ENCODE measurements at regions not wholly inside any gene's neighbourhood (a gene's known extent, or its start where the extent isn't known, plus 50 kb on each side); places are given as distances from the start of the nearest gene placed in this dataset.

GRCh38 chr9:80883826-80884579, 805.3 kb downstream of the TLE1 start:
- no peaks in the 10 kb centered on the region for H3K9me3 Mint-ChIP-seq (ENCODE audit: low read depth)
- no peak for TF ChIP-seq CTCF (IDR thresholded peaks at IDR 0.05)

GRCh38 chr9:80883426-80883825, 805.9 kb downstream of the TLE1 start:
- no peaks in the 10 kb centered on the region for H3K9me3 Mint-ChIP-seq (ENCODE audit: low read depth)
- H3K4me1 Mint-ChIP-seq (ENCODE audit: low read depth), result peaks cover 4% of the 10 kb centered on the region
- H3K27me3 Mint-ChIP-seq (ENCODE audit: low read depth), result no peaks in the 10 kb centered on the region
- no peak overlapping the region for H3K4me3 Mint-ChIP-seq (ENCODE audit: unreplicated experiment)
- no peaks in the 10 kb centered on the region for H3K36me3 Mint-ChIP-seq (ENCODE audit: low read depth)
- DNase-seq (ENCODE audit: low spot score), result no peak
- TF ChIP-seq CTCF (IDR thresholded peaks at IDR 0.05), result no peak
- no peak overlapping the region for H3K27ac Mint-ChIP-seq (ENCODE audit: unreplicated experiment)

More at GRCh38 chr9:80883826-80884579, 805.3 kb downstream of the TLE1 start:
- H3K36me3 Mint-ChIP-seq (ENCODE audit: low read depth), result no peaks in the 10 kb centered on the region
- no peaks in the 10 kb centered on the region for H3K27me3 Mint-ChIP-seq (ENCODE audit: low read depth)
- H3K4me1 Mint-ChIP-seq (ENCODE audit: low read depth), result peaks cover 4% of the 10 kb centered on the region
- no peak overlapping the region for H3K4me3 Mint-ChIP-seq (ENCODE audit: unreplicated experiment)
- H3K27ac Mint-ChIP-seq (ENCODE audit: unreplicated experiment), result no peak overlapping the region
- no peak for DNase-seq (ENCODE audit: low spot score)

- H3K27me3 Mint-ChIP-seq (ENCODE audit: low read depth), result no peaks in the 10 kb centered on the region
- H3K4me1 Mint-ChIP-seq (ENCODE audit: low read depth), result peaks cover 4% of the 10 kb centered on the region
- no peaks in the 10 kb centered on the region for H3K36me3 Mint-ChIP-seq (ENCODE audit: low read depth)
- no peak for DNase-seq (ENCODE audit: low spot score)
- H3K9me3 Mint-ChIP-seq (ENCODE audit: low read depth), result no peaks in the 10 kb centered on the region
- H3K27ac Mint-ChIP-seq (ENCODE audit: unreplicated experiment), result no peak overlapping the region
- H3K4me3 Mint-ChIP-seq (ENCODE audit: unreplicated experiment), result no peak overlapping the region
- TF ChIP-seq CTCF (IDR thresholded peaks at IDR 0.05), result no peak
These were observed 807.4 kb downstream of the TLE1 start for GRCh38 chr9:80881940-80882339.

GRCh38 chr9:80881320-80881719, 808.0 kb downstream of the TLE1 start:
- no peaks in the 10 kb centered on the region for H3K36me3 Mint-ChIP-seq (ENCODE audit: low read depth)
- no peak overlapping the region for H3K27ac Mint-ChIP-seq (ENCODE audit: unreplicated experiment)
- DNase-seq (ENCODE audit: low spot score), result no peak
- no peaks in the 10 kb centered on the region for H3K27me3 Mint-ChIP-seq (ENCODE audit: low read depth)
- H3K9me3 Mint-ChIP-seq (ENCODE audit: low read depth), result peaks cover 3% of the 10 kb centered on the region
- no peak for TF ChIP-seq CTCF (IDR thresholded peaks at IDR 0.05)
- peaks cover 4% of the 10 kb centered on the region for H3K4me1 Mint-ChIP-seq (ENCODE audit: low read depth)
- no peak overlapping the region for H3K4me3 Mint-ChIP-seq (ENCODE audit: unreplicated experiment)

GRCh38 chr9:80878556-80878955, 810.8 kb downstream of the TLE1 start:
- Mint-ChIP-seq H3K36me3 (ENCODE audit: low read depth) (no peaks in the 10 kb centered on the region), H3K9me3 (ENCODE audit: low read depth) (peaks cover 3% of the 10 kb centered on the region), H3K27ac (ENCODE audit: unreplicated experiment) (no peak overlapping the region), H3K27me3 (ENCODE audit: low read depth) (no peaks in the 10 kb centered on the region), H3K4me1 (ENCODE audit: low read depth) (peaks cover 10% of the 10 kb centered on the region), H3K4me3 (ENCODE audit: unreplicated experiment) (no peak overlapping the region)
- TF ChIP-seq CTCF (IDR thresholded peaks at IDR 0.05), result no peak
- no peak for DNase-seq (ENCODE audit: low spot score)

Measured in chondrocyte (in vitro differentiated cells).